ENCODE measurements at regions not wholly inside any gene's neighbourhood (a gene's known extent, or its start where the extent isn't known, plus 50 kb on each side); places are given as distances from the start of the nearest gene placed in this dataset.
"Not testable (repeated sequence)": the region's sequence is repeated elsewhere in the genome, so short reads cannot be mapped to it uniquely, and the experiment has no call there.

- no peak for DNase-seq (ENCODE audit: low spot score)
These were observed 130.4 kb upstream of the MEOX2 start for GRCh38 chr7:15816835-15817426.

DNA sequence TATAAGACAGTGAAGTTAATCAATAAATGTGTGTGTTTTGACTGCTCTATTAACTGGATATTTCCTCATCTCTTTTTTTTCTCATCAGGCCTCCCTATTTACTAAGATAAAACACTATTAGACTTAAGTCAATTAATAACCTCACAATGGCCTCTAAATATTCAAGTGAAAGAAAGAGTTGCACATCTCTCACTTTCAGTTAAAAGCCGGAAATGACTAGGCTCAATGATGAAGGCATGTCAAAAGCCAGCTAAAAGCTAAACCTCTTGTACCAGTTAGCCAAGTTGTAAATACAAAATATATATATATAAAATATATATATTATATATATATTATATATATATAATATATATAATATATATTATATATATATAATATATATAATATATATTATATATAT lies 127.0 kb upstream of the MEOX2 start:
- DNase-seq (ENCODE audit: low spot score), result no peak

GRCh38 chr7:15810383-15810782 lies 123.9 kb upstream of the MEOX2 start:
- DNase-seq (ENCODE audit: low spot score), result not testable (repeated sequence)

DNA sequence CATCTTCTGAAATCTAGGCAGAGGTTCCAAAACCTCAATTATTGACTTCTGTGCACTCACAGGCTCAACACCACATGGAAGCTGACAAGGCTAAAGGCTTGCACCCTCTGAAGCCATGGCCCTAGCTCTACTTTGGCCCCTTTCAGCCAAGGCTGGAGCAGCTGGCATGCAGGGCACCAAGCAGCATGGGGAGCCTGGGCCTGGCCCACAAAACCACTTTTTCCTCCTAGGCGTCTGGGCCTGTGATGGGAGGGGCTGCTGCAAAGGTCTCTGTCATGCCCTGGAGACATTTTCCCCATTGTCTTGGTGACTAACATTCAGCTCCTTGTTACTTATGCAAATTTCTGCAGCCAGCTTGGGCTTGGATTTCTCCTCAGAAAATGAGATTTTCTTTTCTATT lies 123.5 kb upstream of the MEOX2 start:
- DNase-seq (ENCODE audit: low spot score), result not testable (repeated sequence)

DNA sequence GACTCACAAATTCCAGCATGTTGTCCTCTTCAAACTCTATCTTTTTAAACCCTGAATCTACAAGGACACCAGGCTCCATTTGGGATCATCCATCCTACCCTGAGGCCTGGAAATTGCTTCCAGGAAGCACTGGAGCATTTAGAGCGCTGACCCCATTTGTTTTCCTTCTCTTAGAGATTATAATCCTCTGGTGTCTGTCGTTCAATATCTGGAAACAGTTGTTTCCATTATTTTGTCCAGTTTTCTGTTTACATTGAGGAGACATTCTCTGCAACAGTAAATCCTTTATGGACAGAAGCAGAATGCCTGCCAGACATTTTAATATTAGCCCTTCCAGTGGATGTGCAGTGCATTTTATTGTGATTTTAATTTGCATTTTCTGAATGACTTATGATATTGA lies 119.4 kb upstream of the MEOX2 start:
- no peak for DNase-seq (ENCODE audit: low spot score)

DNA sequence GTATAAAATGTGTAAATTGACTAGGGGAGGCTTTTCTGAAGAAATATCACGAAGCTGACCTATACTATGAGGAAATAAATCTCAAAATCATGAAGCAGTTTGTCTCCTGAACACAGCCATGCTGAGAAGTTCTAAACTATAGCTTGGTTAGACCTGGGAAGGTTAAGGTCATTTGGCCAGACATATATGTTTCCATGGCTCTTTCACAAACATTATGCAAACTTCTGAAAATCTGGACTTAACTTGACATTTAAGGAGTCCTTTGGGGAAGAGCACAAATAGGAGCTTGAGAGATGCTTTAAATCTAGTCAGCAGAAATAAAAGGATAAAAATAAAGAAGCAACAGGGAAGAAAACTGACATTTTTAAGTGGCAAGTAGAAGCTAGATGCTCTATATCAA lies 115.9 kb upstream of the MEOX2 start:
- DNase-seq (ENCODE audit: low spot score), result no peak

DNA sequence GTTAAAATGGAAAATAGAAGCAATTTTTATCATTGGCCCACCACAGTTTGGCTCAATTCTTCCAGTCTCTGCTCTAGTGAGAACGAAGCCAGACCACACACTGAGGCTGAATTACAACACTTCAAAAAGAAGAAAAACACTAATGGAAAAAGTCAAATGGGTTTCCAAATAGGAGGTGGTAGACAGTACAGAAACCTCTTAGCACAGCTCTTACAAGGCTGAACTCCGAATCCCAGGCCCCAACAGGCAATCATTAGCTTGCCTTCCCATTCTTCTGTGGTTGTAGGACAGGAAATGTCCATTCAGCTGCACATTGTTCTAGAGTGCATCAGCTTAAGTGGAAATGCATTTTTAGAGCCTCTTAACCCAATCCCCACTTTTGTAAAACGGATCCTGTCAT lies 115.1 kb upstream of the MEOX2 start:
- DNase-seq (ENCODE audit: low spot score), result peak; percentile 50

- DNase-seq (ENCODE audit: low spot score), result no peak
These were observed 114.6 kb upstream of the MEOX2 start for GRCh38 chr7:15801041-15801440.

DNA sequence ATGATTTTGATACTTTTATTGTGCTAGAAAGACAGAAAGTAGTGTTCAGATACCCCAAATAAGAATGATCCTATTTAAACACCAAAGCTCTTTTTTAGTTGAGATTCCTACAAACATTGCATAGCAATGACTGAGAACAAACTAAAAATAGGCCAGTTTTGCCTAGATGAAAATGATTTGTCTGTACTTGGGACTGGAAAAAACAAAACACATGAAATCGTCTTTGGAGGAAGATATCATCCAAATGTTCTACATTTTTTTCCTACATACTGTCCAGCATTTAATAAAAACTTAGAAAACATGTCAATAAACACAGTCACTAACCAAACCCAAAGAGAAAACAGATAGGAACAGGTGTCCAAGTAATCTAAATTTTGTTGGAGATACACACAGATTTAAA lies 111.6 kb upstream of the MEOX2 start:
- no peak for DNase-seq (ENCODE audit: low spot score)

- DNase-seq (ENCODE audit: low spot score), result no peak
These were observed 108.9 kb upstream of the MEOX2 start for GRCh38 chr7:15795393-15795792.

DNA sequence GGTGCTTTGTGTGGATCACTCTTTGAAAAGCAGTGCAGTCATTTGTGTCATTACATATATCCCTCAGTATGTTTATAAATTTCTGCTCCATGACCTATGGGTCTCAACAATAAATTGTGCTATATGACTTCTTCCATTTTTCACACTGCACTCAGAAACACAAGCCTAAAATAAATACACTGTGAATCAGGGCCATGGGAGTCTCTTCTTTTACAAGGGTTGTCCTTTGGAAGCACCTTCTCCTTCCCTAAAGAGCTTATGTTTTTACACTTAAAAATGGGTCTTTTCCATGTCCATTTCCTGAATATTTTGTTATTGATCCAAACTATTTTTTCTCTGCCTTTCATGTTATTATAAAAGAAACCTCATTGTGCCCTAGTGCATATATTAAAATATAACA lies 108.3 kb upstream of the MEOX2 start:
- DNase-seq (ENCODE audit: low spot score), result no peak

GRCh38 chr7:15784694-15785030 lies 98.2 kb upstream of the MEOX2 start:
- no peak for DNase-seq (ENCODE audit: low spot score)

- no peak for DNase-seq (ENCODE audit: low spot score)
These were observed 97.7 kb upstream of the MEOX2 start for GRCh38 chr7:15783987-15784693.

GRCh38 chr7:15782656-15783055 lies 96.2 kb upstream of the MEOX2 start:
- no peak for DNase-seq (ENCODE audit: low spot score)

DNA sequence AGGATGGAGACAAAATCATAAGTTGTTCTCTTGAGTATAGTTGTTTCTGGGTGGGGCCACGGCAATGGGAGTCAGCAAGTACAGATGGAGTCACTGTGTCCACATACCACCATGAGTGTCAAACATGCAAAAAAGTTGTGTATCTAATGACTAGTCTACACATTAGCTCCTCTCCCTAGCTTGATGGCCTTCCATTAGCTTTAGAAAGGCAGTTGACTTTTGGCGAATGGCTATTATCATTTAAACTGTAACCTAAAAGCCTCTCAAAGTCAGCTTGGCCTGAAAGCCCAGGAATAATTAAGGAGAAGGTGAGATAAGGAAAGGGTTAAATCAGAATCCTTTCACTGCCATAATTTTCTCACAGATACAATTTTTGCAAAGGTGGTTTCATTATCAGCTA lies 95.5 kb upstream of the MEOX2 start:
- no peak for DNase-seq (ENCODE audit: low spot score)

GRCh38 chr7:15780271-15780670 lies 93.8 kb upstream of the MEOX2 start:
- peak; percentile 71 for DNase-seq (ENCODE audit: low spot score)

DNA sequence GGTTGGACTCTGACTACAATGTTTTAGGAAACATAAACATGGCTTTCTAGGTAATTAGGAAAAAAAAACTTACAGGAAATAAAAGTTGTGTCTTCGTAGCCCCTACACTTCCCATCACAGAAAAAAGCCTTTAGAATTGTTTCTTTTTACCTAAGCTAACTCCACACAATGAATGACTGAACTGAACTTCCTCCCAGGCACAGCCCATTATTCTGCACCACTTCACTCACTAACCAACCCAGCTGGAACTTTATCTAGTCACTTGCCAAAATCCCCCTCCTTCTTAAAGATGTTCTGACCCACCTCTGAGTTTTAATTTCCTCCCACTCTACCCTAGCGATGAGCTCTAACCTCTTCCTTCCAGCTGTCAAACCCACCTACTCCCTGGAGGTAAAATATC lies 91.7 kb upstream of the MEOX2 start:
- DNase-seq (ENCODE audit: low spot score), result no peak

DNA sequence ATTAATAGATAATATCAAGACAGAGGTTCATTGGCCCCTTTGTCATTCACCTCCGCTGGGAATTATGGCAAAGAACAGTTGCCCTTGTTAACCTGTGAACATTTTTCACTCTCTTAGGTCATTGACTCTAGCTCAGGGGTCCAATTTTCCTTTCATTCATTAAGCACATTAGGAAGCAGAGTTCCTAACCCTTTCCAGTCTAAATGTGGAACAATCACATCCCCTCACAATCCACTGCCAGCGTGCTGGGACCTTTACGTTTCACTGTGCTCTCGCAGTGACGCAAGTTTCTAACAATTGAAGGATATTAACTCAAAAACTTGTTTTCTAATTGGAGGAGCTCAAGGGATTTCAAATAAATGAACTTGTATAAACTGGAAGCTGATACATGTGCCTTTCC lies 79.3 kb upstream of the MEOX2 start:
- DNase-seq (ENCODE audit: low spot score), result no peak

GRCh38 chr7:15764851-15765382 lies 78.4 kb upstream of the MEOX2 start:
- DNase-seq (ENCODE audit: low spot score), result no peak

- no peak for DNase-seq (ENCODE audit: low spot score)
These were observed 77.5 kb upstream of the MEOX2 start for GRCh38 chr7:15764010-15764409.

DNA sequence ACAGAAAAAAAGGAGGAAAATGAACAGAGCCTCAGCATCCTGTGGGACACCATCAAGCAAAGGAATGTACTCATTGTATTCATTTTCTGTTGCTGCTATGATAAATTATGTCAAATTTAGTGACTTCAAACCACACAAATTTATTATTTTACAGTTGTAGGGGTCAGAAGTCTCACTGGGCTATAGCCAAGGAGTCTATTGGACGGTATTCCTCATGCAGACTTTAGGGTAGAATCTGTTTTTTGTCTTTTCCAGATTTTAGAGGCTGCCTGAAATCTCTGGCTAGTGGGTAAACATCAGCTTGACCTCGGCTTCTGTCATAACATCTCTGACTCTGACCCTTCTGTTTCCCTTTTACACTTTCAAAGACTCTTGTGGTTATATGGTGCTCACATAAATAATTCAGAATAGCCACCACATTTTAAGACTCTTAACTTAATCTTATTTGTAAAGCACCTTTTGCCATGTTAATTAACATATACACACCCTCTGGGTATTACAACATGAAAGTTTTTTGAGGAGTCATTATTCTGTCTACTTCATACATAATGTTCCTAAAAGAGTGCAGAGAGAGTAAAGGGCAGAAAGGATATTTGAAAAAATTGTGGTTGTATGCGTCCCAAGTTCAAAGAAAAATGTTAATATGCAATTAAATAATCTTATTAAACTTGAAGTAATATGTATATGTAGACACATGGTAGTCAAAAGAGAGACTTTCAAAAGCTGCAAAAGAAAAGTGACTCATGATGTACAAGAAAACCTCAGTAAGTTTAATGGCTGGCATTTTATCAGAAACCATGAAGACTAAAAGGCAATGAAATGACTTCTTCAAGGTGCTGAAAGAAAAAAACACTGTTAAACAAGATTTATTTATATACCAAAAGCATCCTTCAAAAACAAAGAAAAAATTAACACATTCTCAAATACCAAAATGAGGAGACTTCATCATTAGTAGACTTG lies 70.8 kb upstream of the MEOX2 start:
- no peak for DNase-seq (ENCODE audit: low spot score)

- DNase-seq (ENCODE audit: low spot score), result no peak
These were observed 68.6 kb upstream of the MEOX2 start for GRCh38 chr7:15755061-15755460.

Measured in H4 (cell line).